HepG2 (cell line): ENCODE measurements at regions not wholly inside any gene's neighbourhood (a gene's known extent, or its start where the extent isn't known, plus 50 kb on each side); places are given as distances from the start of the nearest gene placed in this dataset.

ENCODE experiments used
- CTCF ChIP-seq: sonication (generic); formaldehyde crosslinking; IDR thresholded peaks from 2 replicates; pipeline ENCODE4 v1.5.0; 2020; ENCODE audit warnings: mild to moderate bottlenecking, missing genetic modification reagents, moderate library complexity
- HDAC2 ChIP-seq: sonication (generic); formaldehyde crosslinking; IDR thresholded peaks from 2 replicates; pipeline ENCODE4 v1.4.0; 2020; ENCODE audit warnings: missing genetic modification reagents
- HINFP ChIP-seq: sonication (generic); formaldehyde crosslinking; IDR thresholded peaks from 2 replicates; pipeline ENCODE4 v1.4.0; 2020; ENCODE audit warnings: low read depth, mild to moderate bottlenecking, missing genetic modification reagents
- KDM1A ChIP-seq: IDR thresholded peaks from 2 replicates; pipeline ENCODE4 v1.6.1; 2016; ENCODE audit warnings: missing compliant biosample characterization
- NR2C2 ChIP-seq: sonication (generic); formaldehyde crosslinking; IDR thresholded peaks from 2 replicates; pipeline ENCODE4 v1.4.0; 2020; ENCODE audit warnings: missing genetic modification reagents, mild to moderate bottlenecking, moderate library complexity, borderline replicate concordance
- TEAD3 ChIP-seq: optimal IDR thresholded peaks from 2 replicates; pipeline ENCODE3; 2016; ENCODE audit warnings: borderline replicate concordance

DNA sequence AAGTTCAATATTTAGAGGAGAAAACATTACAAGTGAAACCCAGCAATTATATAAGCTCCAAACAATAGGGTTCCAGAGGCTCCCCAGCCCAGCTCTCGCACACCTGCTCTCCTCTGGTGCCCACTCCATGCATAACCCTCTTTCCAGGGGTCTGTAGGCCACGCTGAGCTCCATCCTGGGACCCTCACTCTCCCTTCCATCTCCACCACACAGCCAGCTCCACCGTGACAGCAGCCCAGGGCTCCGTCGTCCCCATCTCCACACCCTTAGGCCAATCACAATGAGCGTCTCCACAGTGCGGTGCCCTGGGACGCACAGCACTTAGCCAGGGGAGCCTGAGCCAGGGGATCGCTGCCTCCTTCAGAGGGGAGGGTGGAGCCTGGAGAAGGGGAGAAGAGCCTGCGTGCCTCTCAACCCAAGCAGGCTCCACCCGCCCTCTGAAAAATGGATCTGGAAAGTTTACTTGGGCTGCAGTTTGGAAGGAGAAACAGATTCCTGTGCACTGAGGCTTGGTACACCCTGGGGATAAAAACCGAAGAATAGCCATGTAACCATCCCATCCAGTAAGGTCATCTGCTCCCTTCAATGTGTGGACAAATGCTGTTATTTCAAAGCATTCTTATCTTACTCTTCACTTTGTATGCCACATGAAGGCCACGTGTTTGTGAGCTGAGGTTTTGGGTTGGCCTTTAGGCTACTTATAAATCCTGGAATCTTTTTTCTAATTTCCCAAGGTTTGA, 72.4 kb upstream of the GGTLC1 start:
- TF ChIP-seq NR2C2 (no peak), CTCF (CRISPR knock-in tag) (no peak), KDM1A (CRISPR knock-in tag) (no peak), HINFP (CRISPR knock-in tag) (no peak), HDAC2 (CRISPR knock-in tag) (no peak), TEAD3 (CRISPR knock-in tag) (no peak)
